IMR-90 (cell line): ENCODE measurements at regions not wholly inside any gene's neighbourhood (a gene's known extent, or its start where the extent isn't known, plus 50 kb on each side); places are given as distances from the start of the nearest gene placed in this dataset.

ENCODE experiments used
- ATAC-seq: fragments of 200-7000 bp; cut with Tn5 transposase; 2 replicates; pipeline ENCODE4 v1.9.1; 2020; ENCODE audit warnings: low read depth, mild to moderate bottlenecking, moderate library complexity
- BruUV-seq: library from RNA; stranded (reverse); fragments of 400-500 nt; replicated peaks from 2 replicates; lab custom pipeline; 2021; lab: Mats Ljungman, UMichigan
- CTCF ChIA-PET: fragments of 300-600 bp; formaldehyde crosslinking; extraction: SDS; loops from one replicate; lab custom pipeline; 2021; ENCODE audit warnings: antibody characterized with exemption; lab: Yijun Ruan, JAX
- POLR2A ChIA-PET: fragments of 300-600 bp; sonication (Branson Sonifier 250); formaldehyde crosslinking; loops from one replicate; lab custom pipeline; 2022; ENCODE audit warnings: antibody characterized with exemption; ENCODE audit not compliant: unreplicated experiment; lab: Charles Lee
- DNase-seq: peaks from one replicate; pipeline ENCODE4 v3.0.0; 2013
- H2AFZ ChIP-seq: replicated peaks from 2 replicates; pipeline ENCODE3; 2013; ENCODE audit warnings: low read length, mild to moderate bottlenecking; ENCODE audit not compliant: poor library complexity
- H2AK5ac ChIP-seq: 2 replicates; pipeline ENCODE4 v1.6.1; 2013; ENCODE audit warnings: low read depth, low read length, inconsistent platforms
- H2AK9ac ChIP-seq: replicated peaks from 2 replicates; pipeline ENCODE3; 2013; ENCODE audit warnings: mild to moderate bottlenecking, low read depth, low read length, moderate library complexity; ENCODE audit not compliant: poor library complexity
- H2BK120ac ChIP-seq: 2 replicates; pipeline ENCODE4 v1.6.1; 2013; ENCODE audit warnings: low read depth, low read length, inconsistent platforms
- H2BK15ac ChIP-seq: 3 replicates; pipeline ENCODE4 v1.6.1; 2013; ENCODE audit warnings: low read depth, low read length, inconsistent platforms
- H2BK20ac ChIP-seq: 2 replicates; pipeline ENCODE4 v1.6.1; 2013; ENCODE audit warnings: low read depth, mild to moderate bottlenecking, inconsistent platforms, low read length, moderate library complexity
- H2BK5ac ChIP-seq: 2 replicates; pipeline ENCODE4 v1.6.1; 2013; ENCODE audit warnings: mild to moderate bottlenecking, low read depth, low read length, inconsistent platforms; ENCODE audit not compliant: poor library complexity, severe bottlenecking
- H3K14ac ChIP-seq: replicated peaks from 2 replicates; pipeline ENCODE4 v1.6.1; 2013; ENCODE audit warnings: low read depth, low read length, inconsistent platforms
- H3K18ac ChIP-seq: 2 replicates; pipeline ENCODE4 v1.6.1; 2013; ENCODE audit warnings: low read depth, low read length, control low read depth
- H3K23ac ChIP-seq: 2 replicates; pipeline ENCODE4 v1.6.1; 2013; ENCODE audit warnings: low read depth, low read length, inconsistent platforms
- H3K27ac ChIP-seq: 2 replicates; pipeline ENCODE4 v1.5.1; 2013; ENCODE audit warnings: mild to moderate bottlenecking, control low read depth, low read length; ENCODE audit not compliant: insufficient read depth
- H3K27me3 ChIP-seq: 2 replicates; pipeline ENCODE4 v1.6.1; 2013; ENCODE audit warnings: low read length; ENCODE audit not compliant: control insufficient read depth, insufficient read depth
- H3K36me3 ChIP-seq: 2 replicates; pipeline ENCODE4 v1.6.1; 2013; ENCODE audit warnings: low read length, mixed read lengths; ENCODE audit not compliant: control insufficient read depth, insufficient read depth
- H3K4ac ChIP-seq: 2 replicates; pipeline ENCODE4 v1.6.1; 2013; ENCODE audit warnings: low read depth, low read length, inconsistent platforms
- H3K4me1 ChIP-seq: 2 replicates; pipeline ENCODE4 v1.6.1; 2013; ENCODE audit warnings: low read length, mixed read lengths; ENCODE audit not compliant: control insufficient read depth, insufficient read depth
- H3K4me2 ChIP-seq: 2 replicates; pipeline ENCODE4 v1.6.1; 2013; ENCODE audit warnings: low read depth, mild to moderate bottlenecking, control low read depth, low read length, moderate library complexity
- H3K4me3 ChIP-seq: 2 replicates; pipeline ENCODE4 v1.5.1; 2013; ENCODE audit warnings: low read depth, mild to moderate bottlenecking, control low read depth, low read length, moderate library complexity; ENCODE audit not compliant: insufficient read depth
- H3K56ac ChIP-seq: 2 replicates; pipeline ENCODE4 v1.6.1; 2013; ENCODE audit warnings: low read length, inconsistent platforms; ENCODE audit not compliant: insufficient read depth; ENCODE audit errors: extremely low read depth
- H3K79me1 ChIP-seq, 2 experiments: 2 replicates each; pipeline ENCODE4 v1.6.1; 2013; ENCODE audit warnings: low read length in 2 of 2, inconsistent platforms in 1 of 2, low read depth in 1 of 2
- H3K9ac ChIP-seq: 2 replicates; pipeline ENCODE4 v1.6.1; 2013; ENCODE audit warnings: low read depth, low read length, control low read depth
- H3K9me1 ChIP-seq: 2 replicates; pipeline ENCODE4 v1.6.1; 2013; ENCODE audit warnings: low read length, inconsistent platforms; ENCODE audit not compliant: insufficient read depth
- H3K9me3 ChIP-seq: 2 replicates; pipeline ENCODE4 v1.6.1; 2013; ENCODE audit warnings: low read length; ENCODE audit not compliant: control insufficient read depth, insufficient read depth
- H4K20me1 ChIP-seq: 2 replicates; pipeline ENCODE4 v1.6.1; 2013; ENCODE audit warnings: low read length, inconsistent platforms; ENCODE audit not compliant: insufficient read depth
- H4K5ac ChIP-seq: 2 replicates; pipeline ENCODE4 v1.6.1; 2013; ENCODE audit warnings: mild to moderate bottlenecking, low read depth, low read length, control low read depth
- H4K8ac ChIP-seq, 2 experiments: 2 replicates each; pipeline ENCODE4 v1.6.1; 2013; ENCODE audit warnings: low read depth in 2 of 2, low read length in 2 of 2, control low read depth in 1 of 2, inconsistent platforms in 1 of 2
- H4K91ac ChIP-seq: 2 replicates; pipeline ENCODE4 v1.6.1; 2013; ENCODE audit warnings: low read depth, low read length, inconsistent platforms; ENCODE audit not compliant: insufficient read depth
- MXI1 ChIP-seq: IDR thresholded peaks from 2 replicates; pipeline ENCODE4 v1.6.1; 2012; ENCODE audit warnings: low read depth, mild to moderate bottlenecking, low read length, moderate library complexity, borderline replicate concordance
- NFE2L2 ChIP-seq: fragments of 150-350 bp; IDR thresholded peaks from 2 replicates; pipeline ENCODE4 v1.6.1; 2016; ENCODE audit warnings: low read depth, mild to moderate bottlenecking, low read length
- WGBS, 2 experiments: methylation state at CpG; one replicate each; pipeline versions ENCODE4 v1.1.5 to v1.1.7; 2013; ENCODE audit warnings: missing lambda C conversion rate in 2 of 2; ENCODE audit not compliant: insufficient read length in 1 of 2; ENCODE audit errors: extremely low coverage in 2 of 2; 5-methylcytosine and 5-hydroxymethylcytosine counted together
- dilution Hi-C: fragments of 300-500 bp; cut with HindIII; formaldehyde crosslinking; loops from one replicate; pipeline ENCODE4 v1.14.3; 2018; ENCODE audit warnings: low sequenced_read_pairs; ENCODE audit not compliant: unreplicated experiment
- in situ Hi-C: fragments of 300-500 bp; cut with MboI; formaldehyde crosslinking; loops from 3 replicates; pipeline ENCODE4 v1.14.3; 2019; ENCODE audit warnings: low sequenced_read_pairs, inconsistent platforms, mixed read lengths
- intact Hi-C: fragments of 100-400 bp; cut with micrococcal nuclease; formaldehyde crosslinking; loops from 2 replicates; pipeline ENCODE4 v1.10.0; 2022

GRCh38 chr6:50905297-50905696 is 86.6 kb downstream of the TFAP2B start:
- Histone ChIP-seq H3K79me1 (no peaks in the 10 kb centered on the region), H3K27me3 (no peaks in the 10 kb centered on the region), H3K4me3 (no peak overlapping the region), H2BK20ac (no peak overlapping the region), H2BK120ac (no peak overlapping the region), H2AFZ (no peak overlapping the region), H3K23ac (no peak overlapping the region), H3K9ac (no peak overlapping the region), H3K4me1 (no peaks in the 10 kb centered on the region), H3K36me3 (no peaks in the 10 kb centered on the region), H3K9me1 (no peaks in the 10 kb centered on the region), H3K14ac (no peak overlapping the region), H3K18ac (no peak overlapping the region), H4K91ac (no peak overlapping the region), H2AK5ac (no peak overlapping the region), H4K5ac (no peak overlapping the region), H4K8ac (no peak overlapping the region), H3K27ac (no peak overlapping the region), H3K56ac (no peak overlapping the region), H2BK5ac (no peak overlapping the region), H3K4ac (no peak overlapping the region), H2AK9ac (no peak overlapping the region), H2BK15ac (no peak overlapping the region), H3K9me3 (no peaks in the 10 kb centered on the region), H4K20me1 (no peaks in the 10 kb centered on the region), H3K4me2 (no peak overlapping the region)
- no TSS peak for BruUV-seq
- in situ Hi-C loops (no loop called here), dilution Hi-C loops (no loop called here), intact Hi-C loops (no loop called here)
- no peak for DNase-seq
- 0 out of 2 replicates have a peak, but pooled peaks have one; percentile 22 for TF ChIP-seq NFE2L2
- TF ChIP-seq MXI1 = no peak
- ATAC-seq = no peak
- ChIA-PET CTCF (no interaction called here), POLR2A (no interaction called here)
- no CpG with 5 or more reads among the region's 5 CpGs for WGBS, 2 experiments
